GM23338 (cell line): ENCODE measurements at regions not wholly inside any gene's neighbourhood (a gene's known extent, or its start where the extent isn't known, plus 50 kb on each side); places are given as distances from the start of the nearest gene placed in this dataset.

ENCODE experiments used
- ATAC-seq: fragments of 200-7000 bp; cut with Tn5 transposase; 3 replicates; pipeline ENCODE4 v1.9.1; 2020
- DNase-seq: peaks from one replicate; pipeline ENCODE4 v3.0.0-alpha.2; 2015; ENCODE audit warnings: low spot score
- H2AFZ ChIP-seq: fragments of 200-600 bp; sonication (generic); 2 replicates; pipeline ENCODE4 v1.8.0; 2016; ENCODE audit warnings: antibody characterized with exemption, mild to moderate bottlenecking, moderate library complexity
- H3F3A ChIP-seq: fragments of 200-600 bp; sonication (generic); replicated peaks from 2 replicates; pipeline ENCODE4 v1.8.0; 2017; ENCODE audit warnings: antibody characterized with exemption, mixed run types, low read depth
- H3K27ac ChIP-seq: fragments of 200-600 bp; sonication (generic); 2 replicates; pipeline ENCODE4 v1.6.1; 2016; ENCODE audit warnings: low read depth
- H3K27me3 ChIP-seq: fragments of 200-600 bp; sonication (generic); 2 replicates; pipeline ENCODE4 v1.8.0; 2016; ENCODE audit warnings: mild to moderate bottlenecking, mixed run types, moderate library complexity; ENCODE audit not compliant: insufficient read depth
- H3K36me3 ChIP-seq: fragments of 200-600 bp; sonication (generic); 2 replicates; pipeline ENCODE4 v1.8.0; 2016; ENCODE audit warnings: mild to moderate bottlenecking; ENCODE audit not compliant: insufficient read depth
- H3K4me1 ChIP-seq: fragments of 200-600 bp; sonication (generic); 2 replicates; pipeline ENCODE4 v1.8.0; 2016; ENCODE audit warnings: mild to moderate bottlenecking, moderate library complexity; ENCODE audit not compliant: insufficient read depth
- H3K4me2 ChIP-seq: fragments of 200-600 bp; sonication (generic); 2 replicates; pipeline ENCODE4 v1.7.1; 2017; ENCODE audit warnings: mixed run types
- H3K4me3 ChIP-seq: fragments of 200-600 bp; sonication (generic); 2 replicates; pipeline ENCODE4 v1.6.1; 2016; ENCODE audit warnings: mixed run types
- H3K79me2 ChIP-seq: fragments of 200-600 bp; sonication (generic); replicated peaks from 2 replicates; pipeline ENCODE4 v1.8.0; 2017; ENCODE audit warnings: mild to moderate bottlenecking; ENCODE audit not compliant: insufficient read depth
- H3K9me2 ChIP-seq: fragments of 200-600 bp; sonication (generic); 2 replicates; pipeline ENCODE4 v1.8.0; 2017; ENCODE audit not compliant: insufficient read depth
- H4K20me1 ChIP-seq: fragments of 200-600 bp; sonication (generic); replicated peaks from 2 replicates; pipeline ENCODE4 v1.8.0; 2017; ENCODE audit warnings: mild to moderate bottlenecking; ENCODE audit not compliant: insufficient read depth
- H3K27ac Mint-ChIP-seq: 2 replicates; pipeline ENCODE4 v1.8.0; 2020; ENCODE audit warnings: inconsistent platforms, mild to moderate bottlenecking, moderate library complexity, mixed read lengths
- H3K27me3 Mint-ChIP-seq: 3 replicates; pipeline ENCODE4 v1.8.0; 2022; ENCODE audit warnings: low read depth, mild to moderate bottlenecking, moderate library complexity, mixed read lengths, inconsistent platforms; ENCODE audit not compliant: insufficient read depth, poor library complexity
- H3K36me3 Mint-ChIP-seq: 3 replicates; pipeline ENCODE4 v1.8.0; 2021; ENCODE audit warnings: low read depth, mild to moderate bottlenecking, inconsistent platforms, moderate library complexity, mixed read lengths
- H3K4me1 Mint-ChIP-seq: 3 replicates; pipeline ENCODE4 v1.8.0; 2020; ENCODE audit warnings: mild to moderate bottlenecking, inconsistent platforms, mixed read lengths
- H3K4me3 Mint-ChIP-seq: 3 replicates; pipeline ENCODE4 v1.8.0; 2021; ENCODE audit warnings: moderate library complexity, mild to moderate bottlenecking, inconsistent platforms, mixed read lengths
- H3K9me3 Mint-ChIP-seq: 3 replicates; pipeline ENCODE4 v1.8.0; 2020; ENCODE audit warnings: moderate library complexity, mild to moderate bottlenecking, inconsistent platforms, mixed read lengths
- CTCF ChIP-seq, 2 experiments: fragments of 200-600 bp in 1 of 2; sonication (generic) in 1 of 2; conservative IDR thresholded peaks; 2 replicates each; pipeline versions ENCODE4 v1.5.1 to v1.6.1; 2016 to 2017; ENCODE audit warnings: antibody characterized with exemption in 2 of 2, low read depth in 2 of 2, mild to moderate bottlenecking in 2 of 2, moderate library complexity in 1 of 2
- EZH2 ChIP-seq: fragments of 200-600 bp; sonication (generic); IDR thresholded peaks from one replicate; pipeline ENCODE4 v1.8.0; 2017; ENCODE audit warnings: antibody characterized with exemption, mild to moderate bottlenecking, low read depth; ENCODE audit not compliant: unreplicated experiment
- JUNB ChIP-seq: IDR thresholded peaks from one replicate; pipeline ENCODE4 v1.6.1; 2016; ENCODE audit warnings: antibody characterized with exemption; ENCODE audit not compliant: unreplicated experiment
- POLR2AphosphoS5 ChIP-seq: IDR thresholded peaks from 2 replicates; pipeline ENCODE4 v1.6.1; 2016; ENCODE audit warnings: antibody characterized with exemption, low read depth
- REST ChIP-seq: IDR thresholded peaks from one replicate; pipeline ENCODE4 v1.6.1; 2018; ENCODE audit warnings: antibody characterized with exemption; ENCODE audit not compliant: unreplicated experiment
- STAT1 ChIP-seq: IDR thresholded peaks from one replicate; pipeline ENCODE4 v1.6.1; 2016; ENCODE audit warnings: antibody characterized with exemption; ENCODE audit not compliant: unreplicated experiment
- ZNF114 ChIP-seq: fragments of 250-450 bp; sonication (Bioruptor Pico); IDR thresholded peaks from 2 replicates; pipeline ENCODE4 v1.5.0; 2020; ENCODE audit warnings: mild to moderate bottlenecking, moderate library complexity
- ZNF331 ChIP-seq: fragments of 250-450 bp; sonication (Bioruptor Pico); IDR thresholded peaks from 2 replicates; pipeline ENCODE4 v1.5.0; 2020; ENCODE audit warnings: low read depth, mild to moderate bottlenecking, moderate library complexity

GRCh38 chr15:70526974-70527325, 236.4 kb downstream of the UACA start (continued):
- TF ChIP-seq POLR2AphosphoS5 (no peak), EZH2 (no peak), ZNF331 (CRISPR knock-in tag) (no peak)

- H3K9me2 ChIP-seq: no peaks in the 10 kb centered on the region
- ATAC-seq (no peak), DNase-seq (no peak)
- peaks cover 2% of the 10 kb centered on the region for H3K27me3 Mint-ChIP-seq
- H3K36me3 Mint-ChIP-seq: no peaks in the 10 kb centered on the region
- H3K4me1 Mint-ChIP-seq: peaks cover 30% of the 10 kb centered on the region
- no peak overlapping the region for H3K4me2 ChIP-seq
- H2AFZ ChIP-seq: peak overlapping the region; percentile 83; the same call in 1 of the 2 replicates
- H3K4me1 ChIP-seq: peaks cover 3% of the 10 kb centered on the region; the same call in 1 of the 2 replicates
- H3K36me3 ChIP-seq: no peaks in the 10 kb centered on the region
- no peaks in the 10 kb centered on the region; the same call in 2 of the 3 replicates for H3K9me3 Mint-ChIP-seq
- H3K79me2 ChIP-seq: no peaks in the 10 kb centered on the region
- no peak overlapping the region for H3K27ac Mint-ChIP-seq
- H3K27me3 ChIP-seq: no peaks in the 10 kb centered on the region
- no peak overlapping the region for H3K4me3 ChIP-seq
- TF ChIP-seq CTCF (conservative IDR thresholded peaks at IDR 0.05; ENCODE audit: low read depth in 2 of 2) (no peak), EZH2 (no peak), JUNB (no peak), ZNF114 (CRISPR knock-in tag) (no peak), REST (no peak), ZNF331 (CRISPR knock-in tag) (no peak)
- no peaks in the 10 kb centered on the region for H4K20me1 ChIP-seq
- H3F3A ChIP-seq: no peaks in the 10 kb centered on the region
- no peak overlapping the region for H3K4me3 Mint-ChIP-seq
- no peak overlapping the region for H3K27ac ChIP-seq
Observed at GRCh38 chr15:70526221-70526973, 237.0 kb downstream of the UACA start.

GRCh38 chr15:70525551-70525950, 237.8 kb downstream of the UACA start:
- no peaks in the 10 kb centered on the region for H3K36me3 Mint-ChIP-seq
- H3K4me1 ChIP-seq: peaks cover 3% of the 10 kb centered on the region; the same call in 1 of the 2 replicates
- no peak for DNase-seq
- peaks cover 32% of the 10 kb centered on the region for H3K4me1 Mint-ChIP-seq
- no peak overlapping the region for H3K4me3 Mint-ChIP-seq
- no peaks in the 10 kb centered on the region for H3K36me3 ChIP-seq
- H3K9me3 Mint-ChIP-seq: no peaks in the 10 kb centered on the region; the same call in 2 of the 3 replicates
- no peaks in the 10 kb centered on the region for H3F3A ChIP-seq
- H3K79me2 ChIP-seq: no peaks in the 10 kb centered on the region
- no peak overlapping the region for H3K4me2 ChIP-seq
- no peak overlapping the region for H3K4me3 ChIP-seq
- no peak overlapping the region for H3K27ac ChIP-seq
- no peaks in the 10 kb centered on the region for H3K9me2 ChIP-seq
- no peak overlapping the region for H3K27ac Mint-ChIP-seq
- H4K20me1 ChIP-seq: no peaks in the 10 kb centered on the region
- peaks cover 5% of the 10 kb centered on the region for H3K27me3 Mint-ChIP-seq
- no peaks in the 10 kb centered on the region for H3K27me3 ChIP-seq
- no peak for ATAC-seq
- no peak overlapping the region for H2AFZ ChIP-seq
- TF ChIP-seq JUNB: no peak
- no peak for TF ChIP-seq STAT1
